ENCODE measurements at regions not wholly inside any gene's neighbourhood (a gene's known extent, or its start where the extent isn't known, plus 50 kb on each side); places are given as distances from the start of the nearest gene placed in this dataset.

- Histone ChIP-seq H3K4me3 (ENCODE audit: low read depth, low read length) (no peak overlapping the region), H3K79me2 (no peaks in the 10 kb centered on the region), H3K4me1 (no peaks in the 10 kb centered on the region), H3K4me2 (ENCODE audit: low read length) (no peak overlapping the region), H3K9ac (no peak overlapping the region), H3K27ac (no peak overlapping the region), H3K36me3 (ENCODE audit: control insufficient read depth, insufficient read depth, low read length) (no peaks in the 10 kb centered on the region), H3K27me3 (ENCODE audit: control insufficient read depth, insufficient read depth, low read length) (no peaks in the 10 kb centered on the region), H2AFZ (no peak overlapping the region), H3K9me3 (ENCODE audit: control insufficient read depth, low read length) (no peaks in the 10 kb centered on the region)
- no peak for TF ChIP-seq CTCF (IDR thresholded peaks at IDR 0.05)
Observed at GRCh38 chr6:19515939-19516338, 321.2 kb upstream of the ID4 start.

- no peak overlapping the region for H3K4me2 ChIP-seq (ENCODE audit: low read length)
- H3K27ac ChIP-seq = no peak overlapping the region
- H3K79me2 ChIP-seq = no peaks in the 10 kb centered on the region
- no peak overlapping the region for H2AFZ ChIP-seq
- no peak overlapping the region for H3K4me3 ChIP-seq (ENCODE audit: low read depth, low read length)
- H3K9me3 ChIP-seq (ENCODE audit: control insufficient read depth, low read length) = no peaks in the 10 kb centered on the region
- H3K9ac ChIP-seq = no peak overlapping the region
- no peaks in the 10 kb centered on the region for H3K36me3 ChIP-seq (ENCODE audit: control insufficient read depth, insufficient read depth, low read length)
- no peak for TF ChIP-seq CTCF (IDR thresholded peaks at IDR 0.05)
- H3K4me1 ChIP-seq = no peaks in the 10 kb centered on the region
- no peaks in the 10 kb centered on the region for H3K27me3 ChIP-seq (ENCODE audit: control insufficient read depth, insufficient read depth, low read length)
Observed at GRCh38 chr6:19519941-19520340, 317.2 kb upstream of the ID4 start.

GRCh38 chr6:19524366-19525186 is 312.6 kb upstream of the ID4 start:
- H3K4me2 ChIP-seq (ENCODE audit: low read length) = no peak overlapping the region
- H3K4me3 ChIP-seq (ENCODE audit: low read depth, low read length) = no peak overlapping the region
- no peaks in the 10 kb centered on the region for H3K4me1 ChIP-seq
- no peaks in the 10 kb centered on the region for H3K79me2 ChIP-seq
- no peak overlapping the region for H3K9ac ChIP-seq
- no peaks in the 10 kb centered on the region for H3K27me3 ChIP-seq (ENCODE audit: control insufficient read depth, insufficient read depth, low read length)
- no peak overlapping the region for H3K27ac ChIP-seq
- no peaks in the 10 kb centered on the region for H3K36me3 ChIP-seq (ENCODE audit: control insufficient read depth, insufficient read depth, low read length)
- TF ChIP-seq CTCF (IDR thresholded peaks at IDR 0.05) = no peak
- no peak overlapping the region for H2AFZ ChIP-seq
- H3K9me3 ChIP-seq (ENCODE audit: control insufficient read depth, low read length) = no peaks in the 10 kb centered on the region

- no peak for TF ChIP-seq CTCF (IDR thresholded peaks at IDR 0.05)
- Histone ChIP-seq H3K4me3 (ENCODE audit: low read depth, low read length) (no peak overlapping the region), H3K9ac (no peak overlapping the region), H3K27ac (no peak overlapping the region), H2AFZ (no peak overlapping the region), H3K9me3 (ENCODE audit: control insufficient read depth, low read length) (no peaks in the 10 kb centered on the region), H3K79me2 (no peaks in the 10 kb centered on the region), H3K4me1 (no peaks in the 10 kb centered on the region), H3K4me2 (ENCODE audit: low read length) (no peak overlapping the region), H3K36me3 (ENCODE audit: control insufficient read depth, insufficient read depth, low read length) (no peaks in the 10 kb centered on the region), H3K27me3 (ENCODE audit: control insufficient read depth, insufficient read depth, low read length) (no peaks in the 10 kb centered on the region)
Observed at GRCh38 chr6:19525673-19526072, 311.5 kb upstream of the ID4 start.

GRCh38 chr6:19530188-19530587 is 307.0 kb upstream of the ID4 start:
- Histone ChIP-seq H3K36me3 (ENCODE audit: control insufficient read depth, insufficient read depth, low read length) (no peaks in the 10 kb centered on the region), H3K9ac (no peak overlapping the region), H2AFZ (no peak overlapping the region), H3K4me3 (ENCODE audit: low read depth, low read length) (no peak overlapping the region), H3K79me2 (no peaks in the 10 kb centered on the region), H3K4me2 (ENCODE audit: low read length) (no peak overlapping the region), H3K4me1 (no peaks in the 10 kb centered on the region), H3K27ac (no peak overlapping the region), H3K27me3 (ENCODE audit: control insufficient read depth, insufficient read depth, low read length) (no peaks in the 10 kb centered on the region), H3K9me3 (ENCODE audit: control insufficient read depth, low read length) (no peaks in the 10 kb centered on the region)
- no peak for TF ChIP-seq CTCF (IDR thresholded peaks at IDR 0.05)

Measured in parathyroid adenoma (tissue), 2 donors.